ENCODE measurements at regions not wholly inside any gene's neighbourhood (a gene's known extent, or its start where the extent isn't known, plus 50 kb on each side); places are given as distances from the start of the nearest gene placed in this dataset.

- DNase-seq (ENCODE audit: low read depth), result no peak
Observed at GRCh38 chr7:85573844-85574243, 387.0 kb upstream of the SEMA3D start.

GRCh38 chr7:85573346-85573745 lies 386.5 kb upstream of the SEMA3D start:
- DNase-seq (ENCODE audit: low read depth), result no peak

GRCh38 chr7:85570898-85571297 lies 384.0 kb upstream of the SEMA3D start:
- no peak for DNase-seq (ENCODE audit: low read depth)

- peak; percentile 9 for DNase-seq (ENCODE audit: low read depth)
Observed at GRCh38 chr7:85567983-85568382, 381.1 kb upstream of the SEMA3D start.

- no peak for DNase-seq (ENCODE audit: low read depth)
Observed at GRCh38 chr7:85566095-85566794, 379.4 kb upstream of the SEMA3D start.

- no peak for DNase-seq (ENCODE audit: low read depth)
Observed at GRCh38 chr7:85565276-85565675, 378.4 kb upstream of the SEMA3D start.

GRCh38 chr7:85564861-85565260 lies 378.0 kb upstream of the SEMA3D start:
- DNase-seq (ENCODE audit: low read depth), result peak; percentile 55

GRCh38 chr7:85561706-85562105 lies 374.9 kb upstream of the SEMA3D start:
- DNase-seq (ENCODE audit: low read depth), result no peak

GRCh38 chr7:85554236-85555178 lies 367.7 kb upstream of the SEMA3D start:
- peak; percentile 73 for DNase-seq (ENCODE audit: low read depth)

- DNase-seq (ENCODE audit: low read depth), result peak; percentile 58
Observed at GRCh38 chr7:85535974-85536729, 349.3 kb upstream of the SEMA3D start.

- peak; percentile 43 for DNase-seq (ENCODE audit: low read depth)
Observed at GRCh38 chr7:85529831-85530230, 343.0 kb upstream of the SEMA3D start.

- peak; percentile 78 for DNase-seq (ENCODE audit: low read depth)
Observed at GRCh38 chr7:85529201-85529600, 342.3 kb upstream of the SEMA3D start.

GRCh38 chr7:85528581-85528980 lies 341.7 kb upstream of the SEMA3D start:
- DNase-seq (ENCODE audit: low read depth), result peak; percentile 51

- no peak for DNase-seq (ENCODE audit: low read depth)
Observed at GRCh38 chr7:85525676-85526075, 338.8 kb upstream of the SEMA3D start.

- DNase-seq (ENCODE audit: low read depth), result no peak
Observed at GRCh38 chr7:85522070-85522469, 335.2 kb upstream of the SEMA3D start.

- no peak for DNase-seq (ENCODE audit: low read depth)
Observed at GRCh38 chr7:85521108-85521694, 334.3 kb upstream of the SEMA3D start.

GRCh38 chr7:85520175-85520574 lies 333.3 kb upstream of the SEMA3D start:
- no peak for DNase-seq (ENCODE audit: low read depth)

- DNase-seq (ENCODE audit: low read depth), result no peak
Observed at GRCh38 chr7:85516675-85517074, 329.8 kb upstream of the SEMA3D start.

GRCh38 chr7:85512790-85513189 lies 325.9 kb upstream of the SEMA3D start:
- DNase-seq (ENCODE audit: low read depth), result no peak

- DNase-seq (ENCODE audit: low read depth), result no peak
Observed at GRCh38 chr7:85510287-85510686, 323.4 kb upstream of the SEMA3D start.

- DNase-seq (ENCODE audit: low read depth), result no peak
Observed at GRCh38 chr7:85509476-85509875, 322.6 kb upstream of the SEMA3D start.

All from fibroblast of gingiva (primary cell).